H9 (cell line): ENCODE measurements at regions not wholly inside any gene's neighbourhood (a gene's known extent, or its start where the extent isn't known, plus 50 kb on each side); places are given as distances from the start of the nearest gene placed in this dataset.

Experiments used
- DNase-seq: peaks from one replicate; pipeline ENCODE4 v3.0.0-alpha.2; 2017
- H2AFZ ChIP-seq: one replicate; pipeline ENCODE4 v1.6.1; 2013; ENCODE audit warnings: mild to moderate bottlenecking, low read length, control low read depth, moderate library complexity
- H2AK5ac ChIP-seq: 2 replicates; pipeline ENCODE4 v1.6.1; 2013; ENCODE audit warnings: low read length, control low read depth, mixed read lengths; ENCODE audit not compliant: insufficient read length
- H2BK120ac ChIP-seq: one replicate; pipeline ENCODE4 v1.6.1; 2013; ENCODE audit warnings: low read depth, mild to moderate bottlenecking, low read length, control low read depth, inconsistent platforms; ENCODE audit not compliant: poor library complexity, severe bottlenecking
- H2BK12ac ChIP-seq: 2 replicates; pipeline ENCODE4 v1.6.1; 2013; ENCODE audit warnings: low read length, control low read depth, mixed read lengths, low read depth; ENCODE audit not compliant: insufficient read length
- H2BK15ac ChIP-seq: 2 replicates; pipeline ENCODE4 v1.6.1; 2013; ENCODE audit warnings: low read depth, low read length, control low read depth
- H2BK20ac ChIP-seq: one replicate; pipeline ENCODE4 v1.6.1; 2013; ENCODE audit warnings: low read depth, mild to moderate bottlenecking, low read length, control low read depth, inconsistent platforms; ENCODE audit not compliant: poor library complexity, severe bottlenecking
- H2BK5ac ChIP-seq: 2 replicates; pipeline ENCODE4 v1.6.1; 2013; ENCODE audit warnings: low read length, control low read depth, mixed read lengths; ENCODE audit not compliant: insufficient read length
- H3K14ac ChIP-seq: 2 replicates; pipeline ENCODE4 v1.6.1; 2013; ENCODE audit warnings: low read length, control low read depth; ENCODE audit not compliant: insufficient read depth
- H3K18ac ChIP-seq: 2 replicates; pipeline ENCODE4 v1.6.1; 2013; ENCODE audit warnings: low read depth, mild to moderate bottlenecking, mixed read lengths, low read length, control low read depth; ENCODE audit not compliant: insufficient read length
- H3K23ac ChIP-seq: 2 replicates; pipeline ENCODE4 v1.6.1; 2013; ENCODE audit warnings: low read length, control low read depth, mixed read lengths, low read depth; ENCODE audit not compliant: insufficient read length
- H3K23me2 ChIP-seq: 2 replicates; pipeline ENCODE4 v1.6.1; 2013; ENCODE audit warnings: low read depth, mild to moderate bottlenecking, mixed read lengths, low read length, control low read depth; ENCODE audit not compliant: insufficient read length, poor library complexity, severe bottlenecking
- H3K27ac ChIP-seq: 2 replicates; pipeline ENCODE4 v1.5.1; 2013; ENCODE audit warnings: low read length, control low read depth, mixed read lengths, low read depth; ENCODE audit not compliant: insufficient read length
- H3K27me3 ChIP-seq: 2 replicates; pipeline ENCODE4 v1.6.1; 2013; ENCODE audit warnings: low read length, control low read depth, inconsistent platforms; ENCODE audit not compliant: insufficient read depth
- H3K4ac ChIP-seq: 2 replicates; pipeline ENCODE4 v1.6.1; 2013; ENCODE audit warnings: low read depth, mild to moderate bottlenecking, control low read depth, inconsistent platforms, low read length, moderate library complexity
- H3K4me1 ChIP-seq: 2 replicates; pipeline ENCODE4 v1.6.1; 2013; ENCODE audit warnings: low read length, control low read depth, inconsistent platforms; ENCODE audit not compliant: insufficient read depth
- H3K4me2 ChIP-seq: 2 replicates; pipeline ENCODE4 v1.6.1; 2013; ENCODE audit warnings: low read length, control low read depth, mixed read lengths; ENCODE audit not compliant: insufficient read length, insufficient read depth
- H3K56ac ChIP-seq: 2 replicates; pipeline ENCODE4 v1.6.1; 2013; ENCODE audit warnings: low read depth, mild to moderate bottlenecking, mixed read lengths, low read length, control low read depth; ENCODE audit not compliant: insufficient read length
- H3K79me1 ChIP-seq: 2 replicates; pipeline ENCODE4 v1.6.1; 2013; ENCODE audit warnings: low read depth, mild to moderate bottlenecking, moderate library complexity, low read length, control low read depth, inconsistent platforms; ENCODE audit not compliant: insufficient read depth, poor library complexity, severe bottlenecking
- H3K79me2 ChIP-seq: 2 replicates; pipeline ENCODE4 v1.6.1; 2013; ENCODE audit warnings: low read length, control low read depth, inconsistent platforms; ENCODE audit not compliant: insufficient read depth
- H3K9ac ChIP-seq: 2 replicates; pipeline ENCODE4 v1.6.1; 2013; ENCODE audit warnings: low read length, control low read depth, mixed read lengths; ENCODE audit not compliant: insufficient read length; ENCODE audit errors: extremely low read depth
- H3K9me3 ChIP-seq: one replicate; pipeline ENCODE4 v1.6.1; 2013; ENCODE audit warnings: low read depth, low read length, inconsistent platforms; ENCODE audit not compliant: control insufficient read depth
- H3T11ph ChIP-seq: one replicate; pipeline ENCODE4 v1.6.1; 2013; ENCODE audit warnings: mild to moderate bottlenecking, low read length, control low read depth, inconsistent platforms
- H4K20me1 ChIP-seq: one replicate; pipeline ENCODE4 v1.6.1; 2013; ENCODE audit not compliant: control insufficient read depth, insufficient read length, insufficient read depth
- H4K5ac ChIP-seq: 2 replicates; pipeline ENCODE4 v1.6.1; 2013; ENCODE audit warnings: low read depth, mild to moderate bottlenecking, mixed read lengths, low read length, control low read depth; ENCODE audit not compliant: insufficient read length
- H4K8ac ChIP-seq: replicated peaks from 2 replicates; pipeline ENCODE4 v1.6.1; 2013; ENCODE audit warnings: low read length, control low read depth, mixed read lengths, low read depth; ENCODE audit not compliant: insufficient read length
- H4K91ac ChIP-seq: 2 replicates; pipeline ENCODE4 v1.6.1; 2013; ENCODE audit warnings: low read depth, mild to moderate bottlenecking, moderate library complexity, mixed read lengths, low read length, control low read depth; ENCODE audit not compliant: insufficient read length
- H3K27ac Mint-ChIP-seq, 3 experiments: 2 replicates in 2 of 3; 3 replicates in 1 of 3; pipeline ENCODE4 v1.8.0; 2020 to 2021; ENCODE audit warnings: mixed read lengths in 3 of 3, mild to moderate bottlenecking in 1 of 3, moderate library complexity in 1 of 3
- H3K27me3 Mint-ChIP-seq: 2 replicates; pipeline ENCODE4 v1.8.0; 2021; ENCODE audit warnings: low read depth, mild to moderate bottlenecking, moderate library complexity, mixed read lengths
- H3K36me3 Mint-ChIP-seq, 3 experiments: 2 replicates in 2 of 3; 3 replicates in 1 of 3; pipeline ENCODE4 v1.8.0; 2020 to 2021; ENCODE audit warnings: low read depth in 3 of 3, mixed read lengths in 3 of 3; ENCODE audit not compliant: insufficient read depth in 1 of 3
- H3K4me1 Mint-ChIP-seq, 2 experiments: 2 replicates each; pipeline ENCODE4 v1.8.0; 2020; ENCODE audit warnings: mixed read lengths in 2 of 2
- H3K4me3 Mint-ChIP-seq, 2 experiments: 2 replicates in 1 of 2; 3 replicates in 1 of 2; pipeline ENCODE4 v1.8.0; 2020 to 2021; ENCODE audit warnings: mild to moderate bottlenecking in 2 of 2, mixed read lengths in 2 of 2, moderate library complexity in 1 of 2
- H3K9me3 Mint-ChIP-seq, 2 experiments: 2 replicates in 1 of 2; 3 replicates in 1 of 2; pipeline ENCODE4 v1.8.0; 2020; ENCODE audit warnings: mild to moderate bottlenecking in 2 of 2, mixed read lengths in 2 of 2, moderate library complexity in 1 of 2
- CTCF ChIP-seq: fragments of 200-600 bp; sonication (generic); conservative IDR thresholded peaks from 3 replicates; pipeline ENCODE4 v1.8.0; 2021; ENCODE audit warnings: antibody characterized with exemption, mild to moderate bottlenecking
- WGBS: extraction: QIAGEN DNeasy Blood & Tissue Kit; methylation state at CpG from one replicate; pipeline ENCODE4 v1.1.7; 2013; ENCODE audit warnings: missing lambda C conversion rate, low lambda C conversion rate, mixed read lengths; ENCODE audit not compliant: insufficient read length; ENCODE audit errors: extremely low coverage; 5-methylcytosine and 5-hydroxymethylcytosine counted together

GRCh38 chr6:54043360-54043759 is 67.9 kb upstream of the MLIP start:
- H2BK12ac ChIP-seq: no peak overlapping the region
- no CpG with 5 or more reads among the region's 3 CpGs for WGBS
- H2BK15ac ChIP-seq: no peak overlapping the region
- no peak overlapping the region for H3K4me2 ChIP-seq
- no peak overlapping the region for H3K27ac Mint-ChIP-seq
- H3K27me3 ChIP-seq: no peaks in the 10 kb centered on the region
- H2BK5ac ChIP-seq: no peak overlapping the region
- no peak overlapping the region for H3K18ac ChIP-seq
- H3K9ac ChIP-seq: no peak overlapping the region
- H3K23me2 ChIP-seq: no peaks in the 10 kb centered on the region
- no peak for TF ChIP-seq CTCF
- no peak overlapping the region for H3K27ac ChIP-seq
- H3K27me3 Mint-ChIP-seq: no peaks in the 10 kb centered on the region
- H3K9me3 Mint-ChIP-seq: no peaks in the 10 kb centered on the region
- no peak overlapping the region for H3K14ac ChIP-seq
- H3K56ac ChIP-seq: no peak overlapping the region
- H3K79me1 ChIP-seq: no peaks in the 10 kb centered on the region
- no peak overlapping the region for H3K4me3 Mint-ChIP-seq
- H2AFZ ChIP-seq: no peak overlapping the region
- no peak overlapping the region for H4K5ac ChIP-seq
- H4K8ac ChIP-seq: no peak overlapping the region
- H2AK5ac ChIP-seq: no peak overlapping the region
- H2BK20ac ChIP-seq: no peak overlapping the region
- H2BK120ac ChIP-seq: no peak overlapping the region
- H4K91ac ChIP-seq: no peak overlapping the region
- no peak overlapping the region for H3K4ac ChIP-seq
- no peaks in the 10 kb centered on the region for H3K79me2 ChIP-seq
- H3K23ac ChIP-seq: no peak overlapping the region
- H3K4me1 ChIP-seq: no peaks in the 10 kb centered on the region
- H3K9me3 ChIP-seq: no peaks in the 10 kb centered on the region
- no peaks in the 10 kb centered on the region for H3K4me1 Mint-ChIP-seq
- H4K20me1 ChIP-seq: no peaks in the 10 kb centered on the region
- no peaks in the 10 kb centered on the region for H3K36me3 Mint-ChIP-seq
- H3T11ph ChIP-seq: no peak overlapping the region
- no peak for DNase-seq
